HepG2 (cell line): ENCODE measurements at regions not wholly inside any gene's neighbourhood (a gene's known extent, or its start where the extent isn't known, plus 50 kb on each side); places are given as distances from the start of the nearest gene placed in this dataset.

Experiments
- ATAC-seq: fragments of 200-7000 bp; cut with Tn5 transposase; 3 replicates; pipeline ENCODE4 v1.9.1; 2020; ENCODE audit warnings: mild to moderate bottlenecking, moderate library complexity
- BruUV-seq: library from RNA; stranded (reverse); fragments of 400-500 nt; replicated peaks from 2 replicates; lab custom pipeline; 2021; lab: Mats Ljungman, UMichigan
- CTCF ChIA-PET: fragments of 300-600 bp; formaldehyde crosslinking; extraction: SDS; loops from one replicate; lab custom pipeline; 2021; ENCODE audit warnings: low total read pairs, inconsistent platforms, low intra/inter-chr PET ratio; lab: Yijun Ruan, JAX
- POLR2A ChIA-PET: fragments of 350-600 bp; sonication (Branson Sonifier 250); formaldehyde crosslinking; loops from one replicate; lab custom pipeline; 2020; ENCODE audit warnings: antibody characterized with exemption, inconsistent platforms; lab: Yijun Ruan, JAX
- DNase-seq: peaks from one replicate; pipeline ENCODE4 v3.0.0-alpha.2; 2015; ENCODE audit warnings: low spot score
- FAIRE-seq: peaks from 3 replicates; lab custom pipeline; 2011; peaks lifted over from hg19 to GRCh38; lab: Jason Lieb, UNC
- H2AFZ ChIP-seq: one replicate; pipeline ENCODE4 v1.6.1; 2011; ENCODE audit warnings: low read length, inconsistent platforms
- H3K27ac ChIP-seq: fragments of 300-600 bp; 3 replicates; pipeline ENCODE4 v1.8.0; 2011; ENCODE audit warnings: mixed run types, mild to moderate bottlenecking, mixed read lengths, low read length, inconsistent platforms; ENCODE audit not compliant: insufficient read depth; ENCODE audit errors: extremely low read length
- H3K27me3 ChIP-seq, 2 experiments: fragments of 200-600 bp in 1 of 2; 2 replicates in 1 of 2; 3 replicates in 1 of 2; pipeline versions ENCODE4 v1.6.0 to v1.8.0; 2011; ENCODE audit warnings: low read length in 2 of 2, mild to moderate bottlenecking in 2 of 2, moderate library complexity in 2 of 2, inconsistent platforms in 1 of 2; ENCODE audit not compliant: insufficient read depth in 2 of 2, control insufficient read depth in 1 of 2
- H3K36me3 ChIP-seq, 2 experiments: fragments of 200-600 bp in 1 of 2; replicated peaks in 1 of 2; 2 replicates in 1 of 2; 3 replicates in 1 of 2; pipeline versions ENCODE4 v1.5.1 to v1.8.0; 2011; ENCODE audit warnings: low read length in 2 of 2, inconsistent platforms in 1 of 2; ENCODE audit not compliant: insufficient read depth in 2 of 2, control insufficient read depth in 1 of 2
- H3K4me1 ChIP-seq: 2 replicates; pipeline ENCODE4 v1.5.1; 2012; ENCODE audit warnings: low read length, inconsistent platforms; ENCODE audit not compliant: insufficient read depth
- H3K4me2 ChIP-seq: 2 replicates; pipeline ENCODE4 v1.6.0; 2011; ENCODE audit warnings: low read depth, low read length, inconsistent platforms
- H3K4me3 ChIP-seq, 3 experiments: fragments of 200-600 bp in 1 of 3; sonication (generic), shearing (Covaris generic) in 1 of 3; replicated peaks in 1 of 3; 2 replicates each; pipeline ENCODE4 v1.5.1; 2011 to 2016; ENCODE audit warnings: low read length in 3 of 3, inconsistent platforms in 2 of 3, low read depth in 2 of 3, mild to moderate bottlenecking in 2 of 3, control low read depth in 1 of 3, mixed read lengths in 1 of 3; ENCODE audit not compliant: insufficient read depth in 1 of 3
- H3K79me2 ChIP-seq: one replicate; pipeline ENCODE4 v1.6.1; 2011; ENCODE audit warnings: low read length, inconsistent platforms; ENCODE audit not compliant: insufficient read depth
- H3K9ac ChIP-seq: 2 replicates; pipeline ENCODE4 v1.6.0; 2011; ENCODE audit warnings: mild to moderate bottlenecking, low read depth, low read length, inconsistent platforms; ENCODE audit not compliant: insufficient read depth
- H3K9me3 ChIP-seq: 2 replicates; pipeline ENCODE4 v1.5.1; 2012; ENCODE audit warnings: mild to moderate bottlenecking, low read length
- H4K20me1 ChIP-seq: 2 replicates; pipeline ENCODE4 v1.6.0; 2011; ENCODE audit warnings: inconsistent platforms, mild to moderate bottlenecking, low read length, moderate library complexity; ENCODE audit not compliant: insufficient read depth
- FOXO1 ChIP-seq: sonication (generic); formaldehyde crosslinking; IDR thresholded peaks from 2 replicates; pipeline ENCODE4 v1.4.0; 2020; ENCODE audit warnings: missing genetic modification reagents
- HMGXB4 ChIP-seq, 2 experiments: sonication (generic) in 1 of 2; formaldehyde crosslinking in 1 of 2; IDR thresholded peaks; 2 replicates each; pipeline versions ENCODE4 v1.4.0 to v1.6.1; 2018 to 2020; ENCODE audit warnings: missing genetic modification reagents in 2 of 2, borderline replicate concordance in 1 of 2, low read depth in 1 of 2, mild to moderate bottlenecking in 1 of 2, missing biosample characterization in 1 of 2
- KLF12 ChIP-seq: sonication (generic); formaldehyde crosslinking; IDR thresholded peaks from 2 replicates; pipeline ENCODE4 v1.4.0; 2020; ENCODE audit warnings: missing genetic modification reagents, borderline replicate concordance
- ONECUT2 ChIP-seq: sonication (generic); formaldehyde crosslinking; IDR thresholded peaks from 2 replicates; pipeline ENCODE4 v1.4.0; 2020; ENCODE audit warnings: missing genetic modification reagents
- PPARG ChIP-seq: conservative IDR thresholded peaks from 2 replicates; pipeline ENCODE4 v1.6.1; 2016; ENCODE audit warnings: missing biosample characterization, missing genetic modification reagents
- PRDM4 ChIP-seq: sonication (generic); formaldehyde crosslinking; IDR thresholded peaks from 2 replicates; pipeline ENCODE4 v1.9.0; 2021; ENCODE audit warnings: missing genetic modification reagents, borderline replicate concordance
- TAF15 ChIP-seq: fragments of 200-400 bp; formaldehyde crosslinking; IDR thresholded peaks from one replicate; pipeline ENCODE4 v1.6.1; 2018; ENCODE audit warnings: mild to moderate bottlenecking, low read depth, low read length; ENCODE audit not compliant: poor library complexity, severe bottlenecking
- TBL1XR1 ChIP-seq: fragments of 150-350 bp; IDR thresholded peaks from 2 replicates; pipeline ENCODE4 v1.6.1; 2014; ENCODE audit warnings: borderline replicate concordance, low read length; ENCODE audit not compliant: partially characterized antibody
- TCF7L2 ChIP-seq: IDR thresholded peaks from 2 replicates; pipeline ENCODE4 v1.6.1; 2011; ENCODE audit warnings: mild to moderate bottlenecking, low read depth, low read length, moderate library complexity
- ZBTB1 ChIP-seq: sonication (generic); formaldehyde crosslinking; IDR thresholded peaks from 2 replicates; pipeline ENCODE4 v1.4.0; 2020; ENCODE audit warnings: missing genetic modification reagents, borderline replicate concordance
- ZFP82 ChIP-seq: sonication (generic); formaldehyde crosslinking; IDR thresholded peaks from 2 replicates; pipeline ENCODE4 v1.5.1; 2020; ENCODE audit warnings: mild to moderate bottlenecking, missing genetic modification reagents, borderline replicate concordance
- ZNF317 ChIP-seq: sonication (generic); formaldehyde crosslinking; IDR thresholded peaks from 2 replicates; pipeline ENCODE4 v1.5.0; 2020; ENCODE audit warnings: mild to moderate bottlenecking, missing genetic modification reagents
- ZNF451 ChIP-seq: sonication (generic); formaldehyde crosslinking; IDR thresholded peaks from 2 replicates; pipeline ENCODE4 v1.5.0; 2020; ENCODE audit warnings: mild to moderate bottlenecking, missing genetic modification reagents
- ZNF512 ChIP-seq: sonication (generic); formaldehyde crosslinking; IDR thresholded peaks from 2 replicates; pipeline ENCODE4 v1.4.0; 2020; ENCODE audit warnings: mild to moderate bottlenecking, missing genetic modification reagents
- ZNF644 ChIP-seq: IDR thresholded peaks from 2 replicates; pipeline ENCODE4 v1.6.1; 2016; ENCODE audit warnings: low read depth
- WGBS: methylation state at CpG from one replicate; pipeline ENCODE4 v1.1.6; 2017; ENCODE audit warnings: low lambda C conversion rate; 5-methylcytosine and 5-hydroxymethylcytosine counted together
- in situ Hi-C: cut with HindIII; loops from 2 replicates; pipeline ENCODE4 v1.10.0; 2017; ENCODE audit warnings: low pct_unique_long_range_greater_than_20kb; ENCODE audit not compliant: extremely low pct_ligation_motif_present
- intact Hi-C: fragments of 100-400 bp; cut with micrococcal nuclease; formaldehyde crosslinking; loops from one replicate; pipeline ENCODE4 v1.10.0; 2022; ENCODE audit not compliant: unreplicated experiment

GRCh38 chr2:224110811-224111210 lies 71.7 kb upstream of the SERPINE2 start:
- POLR2A ChIA-PET = interaction anchor here (0.9 kb wide), 1 partner anchor 35 kb away, joined by 4 read pairs; no protein-coding TSS in a partner anchor
- FAIRE-seq = no peak
- no peak overlapping the region for H2AFZ ChIP-seq

GRCh38 chr2:224109751-224110150 lies 70.7 kb upstream of the SERPINE2 start:
- Histone ChIP-seq H3K4me3 (no peak overlapping the region), H3K27me3 (peaks cover 0 to 21% of the 10 kb centered on the region in 2 experiments; a peak in 2 of 5 replicates), H2AFZ (peak overlapping the region; percentile 39), H3K9me3 (no peaks in the 10 kb centered on the region; the same call in 1 of the 2 replicates), H3K79me2 (no peaks in the 10 kb centered on the region), H3K27ac (no peak overlapping the region), H3K4me2 (peak overlapping the region; percentile 54), H4K20me1 (no peaks in the 10 kb centered on the region), H3K4me1 (peaks cover 22% of the 10 kb centered on the region), H3K36me3 (no peaks in the 10 kb centered on the region), H3K9ac (no peak overlapping the region)
- in situ Hi-C loops = no loop called here
- intact Hi-C loops = no loop called here
- BruUV-seq = no TSS peak
- ChIA-PET POLR2A (interaction anchor here (0.9 kb wide), 1 partner anchor 36 kb away, joined by 4 read pairs; no protein-coding TSS in a partner anchor), CTCF (no interaction called here)
- 54% methylated on average over 6 of the region's 6 CpGs for WGBS
- FAIRE-seq (no peak), DNase-seq (no peak), ATAC-seq (no peak)
- TF ChIP-seq ZFP82 (no peak), PRDM4 (no peak), ZNF317 (CRISPR knock-in tag) (no peak), ZBTB1 (CRISPR knock-in tag) (no peak), HMGXB4 (CRISPR knock-in tag; IDR thresholded peaks at IDR 0.05; ENCODE audit: borderline replicate concordance in 1 of 2, low read depth in 1 of 2) (no peak)

More at GRCh38 chr2:224110811-224111210, 71.7 kb upstream of the SERPINE2 start:
- TF ChIP-seq KLF12 (CRISPR knock-in tag) (no peak), ZNF451 (CRISPR knock-in tag) (no peak), ONECUT2 (CRISPR knock-in tag) (no peak), ZNF512 (CRISPR knock-in tag) (no peak), FOXO1 (CRISPR knock-in tag) (no peak), TAF15 (no peak), PPARG (CRISPR knock-in tag) (no peak), TBL1XR1 (no peak), ZNF644 (CRISPR knock-in tag) (no peak), TCF7L2 (no peak)
- no peak overlapping the region for H3K4me3 ChIP-seq
- 44% methylated on average over 6 of the region's 6 CpGs for WGBS
- intact Hi-C loops = no loop called here
- no peak overlapping the region for H3K27ac ChIP-seq
- H3K4me2 ChIP-seq = no peak overlapping the region
- no peak for DNase-seq
- no peaks in the 10 kb centered on the region for H4K20me1 ChIP-seq
- H3K9me3 ChIP-seq = no peaks in the 10 kb centered on the region; the same call in 1 of the 2 replicates
- in situ Hi-C loops = no loop called here
- no peak overlapping the region for H3K9ac ChIP-seq
- ATAC-seq = no peak; the same call in 2 of the 3 replicates
- H3K27me3 ChIP-seq = peaks cover 0 to 21% of the 10 kb centered on the region in 2 experiments; a peak in 2 of 5 replicates
- no TSS peak for BruUV-seq
- CTCF ChIA-PET = no interaction called here
- H3K4me1 ChIP-seq = peaks cover 12% of the 10 kb centered on the region
- H3K79me2 ChIP-seq = no peaks in the 10 kb centered on the region
- no peaks in the 10 kb centered on the region for H3K36me3 ChIP-seq
